ENCODE measurements at regions not wholly inside any gene's neighbourhood (a gene's known extent, or its start where the extent isn't known, plus 50 kb on each side); places are given as distances from the start of the nearest gene placed in this dataset.

- no peak for TF ChIP-seq EZH2 (IDR thresholded peaks at IDR 0.05; ENCODE audit: low read length, unreplicated experiment)
- no peak for TF ChIP-seq EZH2phosphoT487 (IDR thresholded peaks at IDR 0.05; ENCODE audit: borderline replicate concordance, low read length)
- no peak for TF ChIP-seq CTCF (conservative IDR thresholded peaks at IDR 0.05; ENCODE audit: low read depth, low read length)
- Histone ChIP-seq H3K27me3 (ENCODE audit: low read length) (no peaks in the 10 kb centered on the region), H3K9me2 (replicated peaks; ENCODE audit: low read length) (no peaks in the 10 kb centered on the region), H3K4me1 (ENCODE audit: insufficient read depth, low read length) (no peaks in the 10 kb centered on the region), H3K36me3 (ENCODE audit: low read depth, low read length) (no peaks in the 10 kb centered on the region), H3K9me3 (ENCODE audit: low read length) (no peaks in the 10 kb centered on the region), H3K27ac (ENCODE audit: low read length) (no peak overlapping the region), H3K9ac (ENCODE audit: low read length) (no peak overlapping the region), H3F3A (ENCODE audit: low read length, unreplicated experiment) (no peaks in the 10 kb centered on the region), H4K20me1 (ENCODE audit: low read length) (no peaks in the 10 kb centered on the region), H3K79me2 (ENCODE audit: low read length) (no peaks in the 10 kb centered on the region), H3K4me2 (ENCODE audit: low read length) (no peak overlapping the region), H3K4me3 (ENCODE audit: low read length) (no peak overlapping the region), H2AFZ (ENCODE audit: low read length) (no peak overlapping the region)
- ATAC-seq (no peak), DNase-seq (no peak)
- intact Hi-C loops (cut with micrococcal nuclease) = no loop called here
- POLR2A ChIA-PET (ENCODE audit: unreplicated experiment) = no interaction called here
- CTCF ChIA-PET = no interaction called here
- BruUV-seq (replicated peaks) = no TSS peak
These were observed 160.1 kb upstream of the GATA6 start for GRCh38 chr18:22009242-22009641.

- Histone ChIP-seq H2AFZ (ENCODE audit: low read length) (no peak overlapping the region), H3K27me3 (ENCODE audit: low read length) (no peaks in the 10 kb centered on the region), H3K9me3 (ENCODE audit: low read length) (no peaks in the 10 kb centered on the region), H3K4me3 (ENCODE audit: low read length) (no peak overlapping the region), H3K4me1 (ENCODE audit: insufficient read depth, low read length) (0 out of 2 replicates have a peak, but pooled peaks cover 4% of the 10 kb centered on the region), H3F3A (ENCODE audit: low read length, unreplicated experiment) (no peaks in the 10 kb centered on the region), H3K9ac (ENCODE audit: low read length) (no peak overlapping the region), H4K20me1 (ENCODE audit: low read length) (no peaks in the 10 kb centered on the region), H3K27ac (ENCODE audit: low read length) (no peak overlapping the region), H3K79me2 (ENCODE audit: low read length) (no peaks in the 10 kb centered on the region), H3K36me3 (ENCODE audit: low read depth, low read length) (no peaks in the 10 kb centered on the region), H3K9me2 (replicated peaks; ENCODE audit: low read length) (no peaks in the 10 kb centered on the region), H3K4me2 (ENCODE audit: low read length) (no peak overlapping the region)
- TF ChIP-seq EZH2 (IDR thresholded peaks at IDR 0.05; ENCODE audit: low read length, unreplicated experiment) (no peak), CTCF (conservative IDR thresholded peaks at IDR 0.05; ENCODE audit: low read depth, low read length) (no peak), EZH2phosphoT487 (IDR thresholded peaks at IDR 0.05; ENCODE audit: borderline replicate concordance, low read length) (no peak)
- intact Hi-C loops (cut with micrococcal nuclease) = no loop called here
- no peak for ATAC-seq
- POLR2A ChIA-PET (ENCODE audit: unreplicated experiment) = no interaction called here
- no peak for DNase-seq
- no TSS peak for BruUV-seq (replicated peaks)
- CTCF ChIA-PET = no interaction called here
These were observed 155.4 kb upstream of the GATA6 start for GRCh38 chr18:22013993-22014392.

GRCh38 chr18:22015156-22015555 is 154.2 kb upstream of the GATA6 start:
- Histone ChIP-seq H3K4me1 (ENCODE audit: insufficient read depth, low read length) (0 out of 2 replicates have a peak, but pooled peaks cover 4% of the 10 kb centered on the region), H3K9me3 (ENCODE audit: low read length) (no peaks in the 10 kb centered on the region), H3K9me2 (replicated peaks; ENCODE audit: low read length) (no peaks in the 10 kb centered on the region), H3K36me3 (ENCODE audit: low read depth, low read length) (no peaks in the 10 kb centered on the region), H3K4me3 (ENCODE audit: low read length) (no peak overlapping the region), H3K4me2 (ENCODE audit: low read length) (no peak overlapping the region), H3K27ac (ENCODE audit: low read length) (no peak overlapping the region), H3K27me3 (ENCODE audit: low read length) (no peaks in the 10 kb centered on the region), H3K79me2 (ENCODE audit: low read length) (no peaks in the 10 kb centered on the region), H2AFZ (ENCODE audit: low read length) (no peak overlapping the region), H3F3A (ENCODE audit: low read length, unreplicated experiment) (no peaks in the 10 kb centered on the region), H3K9ac (ENCODE audit: low read length) (no peak overlapping the region), H4K20me1 (ENCODE audit: low read length) (no peaks in the 10 kb centered on the region)
- intact Hi-C loops (cut with micrococcal nuclease) = no loop called here
- DNase-seq (peak; percentile 14), ATAC-seq (no peak)
- no TSS peak for BruUV-seq (replicated peaks)
- TF ChIP-seq EZH2 (IDR thresholded peaks at IDR 0.05; ENCODE audit: low read length, unreplicated experiment) (no peak), EZH2phosphoT487 (IDR thresholded peaks at IDR 0.05; ENCODE audit: borderline replicate concordance, low read length) (no peak)
- POLR2A ChIA-PET (ENCODE audit: unreplicated experiment) = no interaction called here
- CTCF ChIA-PET = no interaction called here
